Upper lobe of right lung (tissue), 1 donor: ENCODE measurements at regions not wholly inside any gene's neighbourhood (a gene's known extent, or its start where the extent isn't known, plus 50 kb on each side); places are given as distances from the start of the nearest gene placed in this dataset.
"Not testable (repeated sequence)": the region's sequence is repeated elsewhere in the genome, so short reads cannot be mapped to it uniquely, and the experiment has no call there.

Source experiments
- ATAC-seq: fragments of 200-7000 bp; cut with Tn5 transposase; one replicate; pipeline ENCODE4 v1.9.1; 2020; ENCODE audit warnings: mild to moderate bottlenecking, moderate library complexity
- DNase-seq: peaks from one replicate; pipeline ENCODE4 v3.0.0-alpha.2; 2020
- H3K27ac ChIP-seq: fragments of 200-600 bp; one replicate; pipeline ENCODE4 v1.8.0; 2022
- H3K27me3 ChIP-seq: fragments of 200-600 bp; one replicate; pipeline ENCODE4 v1.8.0; 2022; ENCODE audit warnings: mild to moderate bottlenecking
- H3K36me3 ChIP-seq: fragments of 200-600 bp; one replicate; pipeline ENCODE4 v1.8.0; 2022
- H3K4me1 ChIP-seq: fragments of 200-600 bp; one replicate; pipeline ENCODE4 v1.8.0; 2022
- H3K4me3 ChIP-seq: fragments of 200-600 bp; one replicate; pipeline ENCODE4 v1.8.0; 2022; ENCODE audit warnings: mild to moderate bottlenecking
- H3K9me3 ChIP-seq: fragments of 200-600 bp; one replicate; pipeline ENCODE4 v1.8.0; 2022
- intact Hi-C: fragments of 100-400 bp; cut with DNase I; formaldehyde crosslinking; loops from one replicate; pipeline ENCODE4 v1.11.0; 2022
- TF ChIP-seq, protein P1 (sequence below): fragments of 200-600 bp; IDR thresholded peaks from one replicate; pipeline ENCODE4 v1.8.0; 2022; ENCODE audit warnings: antibody characterized with exemption
- donor health status: DM: no; HTN: yes; CAD: no; lungs with severe emphysema.

DNA sequence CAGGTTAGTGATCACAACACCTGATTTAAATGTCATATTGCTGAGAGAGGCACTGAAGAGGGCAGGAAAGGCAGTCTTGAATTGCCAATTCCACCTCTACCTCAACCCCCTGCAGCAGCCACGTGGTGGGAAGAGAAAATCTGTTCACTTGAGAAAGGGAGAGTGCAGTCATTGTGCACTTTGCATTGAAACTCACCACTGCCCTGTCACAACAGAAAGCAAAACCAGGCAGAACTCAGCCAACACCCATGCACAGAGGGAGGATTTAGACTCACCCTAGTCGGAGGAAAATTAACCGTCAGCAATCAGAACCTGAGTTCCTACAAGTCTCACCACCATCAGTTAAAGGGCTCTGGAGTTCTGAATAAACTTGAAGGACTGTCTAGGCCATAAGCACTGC lies 1040.2 kb downstream of the HACE1 start:
- no peaks in the 10 kb centered on the region for H3K27me3 ChIP-seq
- H3K4me1 ChIP-seq = no peaks in the 10 kb centered on the region
- TF ChIP-seq, protein P1, sequence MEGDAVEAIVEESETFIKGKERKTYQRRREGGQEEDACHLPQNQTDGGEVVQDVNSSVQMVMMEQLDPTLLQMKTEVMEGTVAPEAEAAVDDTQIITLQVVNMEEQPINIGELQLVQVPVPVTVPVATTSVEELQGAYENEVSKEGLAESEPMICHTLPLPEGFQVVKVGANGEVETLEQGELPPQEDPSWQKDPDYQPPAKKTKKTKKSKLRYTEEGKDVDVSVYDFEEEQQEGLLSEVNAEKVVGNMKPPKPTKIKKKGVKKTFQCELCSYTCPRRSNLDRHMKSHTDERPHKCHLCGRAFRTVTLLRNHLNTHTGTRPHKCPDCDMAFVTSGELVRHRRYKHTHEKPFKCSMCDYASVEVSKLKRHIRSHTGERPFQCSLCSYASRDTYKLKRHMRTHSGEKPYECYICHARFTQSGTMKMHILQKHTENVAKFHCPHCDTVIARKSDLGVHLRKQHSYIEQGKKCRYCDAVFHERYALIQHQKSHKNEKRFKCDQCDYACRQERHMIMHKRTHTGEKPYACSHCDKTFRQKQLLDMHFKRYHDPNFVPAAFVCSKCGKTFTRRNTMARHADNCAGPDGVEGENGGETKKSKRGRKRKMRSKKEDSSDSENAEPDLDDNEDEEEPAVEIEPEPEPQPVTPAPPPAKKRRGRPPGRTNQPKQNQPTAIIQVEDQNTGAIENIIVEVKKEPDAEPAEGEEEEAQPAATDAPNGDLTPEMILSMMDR = no peak
- intact Hi-C loops = no loop called here
- no peak for ATAC-seq
- no peak overlapping the region for H3K4me3 ChIP-seq
- DNase-seq = no peak
- H3K27ac ChIP-seq = no peak overlapping the region
- no peaks in the 10 kb centered on the region for H3K36me3 ChIP-seq
- no peaks in the 10 kb centered on the region for H3K9me3 ChIP-seq

DNA sequence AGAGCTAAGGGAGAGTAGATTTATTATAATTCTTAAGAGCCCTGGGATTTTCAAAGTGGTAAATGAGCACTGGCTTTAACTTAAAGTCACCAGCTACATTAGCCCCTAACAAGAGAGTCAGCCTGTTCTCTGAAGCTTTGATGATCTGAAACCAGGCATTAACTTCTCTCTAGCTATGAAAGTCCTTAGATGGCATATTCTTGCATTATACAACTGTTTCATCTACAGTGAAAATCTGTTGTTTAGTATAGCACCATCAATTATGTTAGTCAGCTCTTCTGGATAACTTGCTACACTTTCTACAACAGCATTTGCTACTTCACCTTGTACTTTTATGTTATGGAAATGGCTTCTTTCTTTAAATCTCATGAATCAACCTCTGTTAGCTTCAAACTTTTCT lies 1046.7 kb downstream of the HACE1 start:
- TF ChIP-seq, protein P1 = no peak
- no peaks in the 10 kb centered on the region for H3K27me3 ChIP-seq
- no peak overlapping the region for H3K4me3 ChIP-seq
- ATAC-seq = no peak
- H3K4me1 ChIP-seq = no peaks in the 10 kb centered on the region
- DNase-seq = no peak
- no peaks in the 10 kb centered on the region for H3K9me3 ChIP-seq
- intact Hi-C loops = no loop called here
- H3K36me3 ChIP-seq = no peaks in the 10 kb centered on the region
- H3K27ac ChIP-seq = no peak overlapping the region

DNA sequence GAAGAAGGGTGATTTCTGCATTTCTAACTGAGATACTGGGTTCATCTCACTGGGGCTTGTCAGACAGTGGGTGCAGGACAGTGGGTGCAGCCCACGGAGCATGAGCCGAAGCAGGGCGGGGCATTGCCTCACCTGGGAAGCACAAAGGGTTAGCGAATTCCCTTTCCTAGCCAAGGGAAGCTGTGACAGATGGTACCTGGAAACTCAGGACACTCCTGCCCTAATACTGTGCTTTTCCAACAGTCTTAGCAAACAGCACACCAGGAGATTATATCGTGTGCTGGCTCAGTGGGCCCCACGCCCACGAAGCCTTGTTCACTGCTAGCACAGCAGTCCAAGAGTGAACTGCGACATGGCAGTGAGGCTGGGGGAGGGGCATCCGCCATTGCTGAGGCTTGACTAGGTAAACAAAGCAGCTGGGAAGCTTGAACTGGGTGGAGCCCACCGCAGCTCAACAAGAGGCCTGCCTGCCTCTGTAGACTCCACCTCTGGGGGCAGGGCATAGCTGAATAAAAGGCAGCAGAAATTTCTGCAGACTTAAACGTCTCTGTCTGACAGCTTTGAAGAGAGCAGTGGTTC lies 1057.7 kb downstream of the HACE1 start:
- ATAC-seq, intact Hi-C loops, H3K4me1 ChIP-seq, H3K27ac ChIP-seq, H3K9me3 ChIP-seq, H3K27me3 ChIP-seq, H3K4me3 ChIP-seq, H3K36me3 ChIP-seq, DNase-seq: not testable (repeated sequence)

DNA sequence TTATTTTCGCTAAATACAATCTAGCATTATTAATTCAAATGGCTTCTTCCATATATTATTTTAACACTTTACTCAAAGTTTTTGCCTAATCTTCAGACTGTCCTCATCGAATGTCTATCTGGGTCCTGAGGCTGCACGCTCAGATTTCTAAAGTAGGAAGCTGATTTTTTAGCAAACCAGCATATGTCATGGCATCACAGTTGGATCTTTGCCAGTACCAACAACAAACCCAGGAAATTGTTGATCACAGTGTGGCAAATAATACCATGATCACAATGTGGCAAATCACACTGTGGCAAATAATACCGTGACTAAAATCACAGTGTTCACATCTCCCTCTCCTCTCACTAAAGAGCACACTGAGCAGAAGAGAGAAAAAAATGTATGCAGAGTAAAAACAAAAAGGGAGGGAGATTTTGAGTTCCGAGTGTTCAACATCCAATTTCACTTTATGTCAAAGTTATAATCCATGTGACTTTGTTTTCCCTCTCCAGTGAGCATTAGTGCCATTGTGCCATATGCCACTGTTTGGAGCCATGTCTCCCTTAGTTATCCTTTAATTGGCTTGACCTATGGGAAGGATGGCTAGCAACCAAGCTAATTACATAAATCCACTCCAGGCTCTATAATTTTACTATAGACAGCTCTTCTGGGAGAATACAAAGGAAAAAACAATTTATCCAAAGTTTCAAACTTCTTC lies 1059.6 kb downstream of the HACE1 start:
- ATAC-seq = no peak
- intact Hi-C loops = no loop called here
- DNase-seq = no peak
- no peaks in the 10 kb centered on the region for H3K36me3 ChIP-seq
- TF ChIP-seq, protein P1 = no peak
- H3K4me1 ChIP-seq = no peaks in the 10 kb centered on the region
- no peak overlapping the region for H3K4me3 ChIP-seq
- no peak overlapping the region for H3K27ac ChIP-seq
- H3K27me3 ChIP-seq = no peaks in the 10 kb centered on the region
- H3K9me3 ChIP-seq = no peaks in the 10 kb centered on the region

DNA sequence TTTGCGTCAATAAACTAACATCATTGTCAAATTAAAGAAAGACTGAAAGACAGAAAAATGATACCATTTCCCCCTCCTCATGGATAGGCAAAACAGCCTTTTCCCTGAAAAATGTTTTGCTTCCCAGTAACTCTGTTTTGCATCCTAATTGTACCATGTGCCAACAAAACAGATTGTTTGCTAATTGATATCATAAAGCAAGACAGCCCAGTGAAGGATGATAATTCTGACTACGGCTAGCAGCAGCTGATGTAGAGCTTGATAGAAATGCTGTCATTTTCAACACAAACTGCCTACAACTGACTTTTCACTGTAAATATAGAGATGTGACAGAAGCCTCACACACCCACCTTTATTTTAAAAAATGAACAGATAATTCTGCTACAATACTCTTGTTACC lies 1061.6 kb downstream of the HACE1 start:
- no peaks in the 10 kb centered on the region for H3K4me1 ChIP-seq
- no peaks in the 10 kb centered on the region for H3K27me3 ChIP-seq
- H3K27ac ChIP-seq = no peak overlapping the region
- DNase-seq (no peak), ATAC-seq (no peak)
- TF ChIP-seq, protein P1 = no peak
- no peaks in the 10 kb centered on the region for H3K9me3 ChIP-seq
- no peak overlapping the region for H3K4me3 ChIP-seq
- intact Hi-C loops = no loop called here
- no peaks in the 10 kb centered on the region for H3K36me3 ChIP-seq

DNA sequence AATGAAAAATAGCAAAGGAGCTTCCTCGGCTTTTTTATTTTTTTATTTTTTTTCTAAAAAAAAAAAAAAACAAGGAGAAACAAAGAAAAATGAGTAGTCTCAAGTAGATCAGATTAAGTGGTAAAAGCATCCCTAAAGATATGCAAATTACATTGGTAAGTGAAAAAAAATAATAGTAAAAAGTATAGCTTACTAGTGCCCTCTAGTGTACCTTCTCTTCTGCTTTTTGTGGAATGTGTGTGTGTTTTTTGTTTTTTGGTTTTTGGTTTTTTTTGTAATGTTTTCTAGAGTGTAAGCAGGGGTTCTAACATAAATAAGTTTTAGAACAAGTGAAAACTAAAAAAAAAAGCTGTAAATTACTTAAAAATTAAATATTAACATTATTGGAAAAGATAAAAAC lies 1062.0 kb downstream of the HACE1 start:
- no peak for ATAC-seq
- intact Hi-C loops = no loop called here
- DNase-seq = no peak
- H3K27ac ChIP-seq = no peak overlapping the region
- no peak overlapping the region for H3K4me3 ChIP-seq
- H3K36me3 ChIP-seq = no peaks in the 10 kb centered on the region
- H3K9me3 ChIP-seq = no peaks in the 10 kb centered on the region
- no peaks in the 10 kb centered on the region for H3K27me3 ChIP-seq
- H3K4me1 ChIP-seq = no peaks in the 10 kb centered on the region
- TF ChIP-seq, protein P1 = peak; percentile 38
